ENCODE measurements at regions not wholly inside any gene's neighbourhood (a gene's known extent, or its start where the extent isn't known, plus 50 kb on each side); places are given as distances from the start of the nearest gene placed in this dataset.
"Not testable (repeated sequence)": the region's sequence is repeated elsewhere in the genome, so short reads cannot be mapped to it uniquely, and the experiment has no call there.

GRCh38 chr15:21051866-21052265 is 185.8 kb upstream of the POTEB2 start:
- TF ChIP-seq CTCF, POLR2A (IDR thresholded peaks at IDR 0.05): not testable (repeated sequence)
